ENCODE measurements at regions not wholly inside any gene's neighbourhood (a gene's known extent, or its start where the extent isn't known, plus 50 kb on each side); places are given as distances from the start of the nearest gene placed in this dataset.

GRCh38 chr5:62001640-62002039 is 304.4 kb upstream of the KIF2A start:
- Histone ChIP-seq H3K36me3 (no peaks in the 10 kb centered on the region), H3K27me3 (no peaks in the 10 kb centered on the region), H3K27ac (no peak overlapping the region), H3K9me3 (no peaks in the 10 kb centered on the region), H3K4me1 (no peaks in the 10 kb centered on the region), H3K4me3 (no peak overlapping the region)
- ATAC-seq (no peak), DNase-seq (no peak)
- in situ Hi-C loops (cut with MboI; ENCODE audit: low sequenced_read_pairs in 4 of 4), result no loop called here
- TF ChIP-seq CTCF (IDR thresholded peaks at IDR 0.05 in 4 of 5, conservative IDR thresholded peaks at IDR 0.05 in 1 of 5) (no peak), POLR2A (IDR thresholded peaks at IDR 0.05) (no peak)
- intact Hi-C loops (cut with DNase I; ENCODE audit: low total_unique reads), result no loop called here

GRCh38 chr5:62002436-62002835 is 303.6 kb upstream of the KIF2A start:
- DNase-seq (no peak), ATAC-seq (no peak)
- no peaks in the 10 kb centered on the region for H3K27me3 ChIP-seq
- H3K36me3 ChIP-seq, result no peaks in the 10 kb centered on the region
- TF ChIP-seq CTCF (IDR thresholded peaks at IDR 0.05 in 4 of 5, conservative IDR thresholded peaks at IDR 0.05 in 1 of 5), result no peak
- no peak for TF ChIP-seq POLR2A (IDR thresholded peaks at IDR 0.05)
- intact Hi-C loops (cut with DNase I; ENCODE audit: low total_unique reads), result no loop called here
- in situ Hi-C loops (cut with MboI; ENCODE audit: low sequenced_read_pairs in 4 of 4), result no loop called here
- no peaks in the 10 kb centered on the region for H3K4me1 ChIP-seq
- no peaks in the 10 kb centered on the region for H3K9me3 ChIP-seq
- H3K27ac ChIP-seq, result no peak overlapping the region
- H3K4me3 ChIP-seq, result no peak overlapping the region

GRCh38 chr5:62005551-62005950 is 300.5 kb upstream of the KIF2A start:
- Histone ChIP-seq H3K36me3 (no peaks in the 10 kb centered on the region), H3K27ac (no peak overlapping the region), H3K4me1 (no peaks in the 10 kb centered on the region), H3K4me3 (no peak overlapping the region), H3K27me3 (no peaks in the 10 kb centered on the region), H3K9me3 (no peaks in the 10 kb centered on the region)
- intact Hi-C loops (cut with DNase I; ENCODE audit: low total_unique reads) (no loop called here), in situ Hi-C loops (cut with MboI; ENCODE audit: low sequenced_read_pairs in 4 of 4) (no loop called here)
- ATAC-seq, result no peak
- TF ChIP-seq CTCF (IDR thresholded peaks at IDR 0.05 in 4 of 5, conservative IDR thresholded peaks at IDR 0.05 in 1 of 5), result no peak
- TF ChIP-seq POLR2A (IDR thresholded peaks at IDR 0.05), result no peak
- DNase-seq, result no peak

- TF ChIP-seq POLR2A (IDR thresholded peaks at IDR 0.05) (no peak), CTCF (IDR thresholded peaks at IDR 0.05 in 4 of 5, conservative IDR thresholded peaks at IDR 0.05 in 1 of 5) (no peak)
- Histone ChIP-seq H3K36me3 (no peaks in the 10 kb centered on the region), H3K27me3 (no peaks in the 10 kb centered on the region), H3K9me3 (no peaks in the 10 kb centered on the region), H3K4me1 (no peaks in the 10 kb centered on the region), H3K27ac (no peak overlapping the region), H3K4me3 (no peak overlapping the region)
- peak; percentile 5 to 47 for DNase-seq
- intact Hi-C loops (cut with DNase I; ENCODE audit: low total_unique reads), result no loop called here
- in situ Hi-C loops (cut with MboI; ENCODE audit: low sequenced_read_pairs in 4 of 4), result no loop called here
- ATAC-seq, result peak in 1 of 2 donors; percentile 41
Measured at GRCh38 chr5:62007457-62007856, 298.5 kb upstream of the KIF2A start.

GRCh38 chr5:62011089-62011664 is 294.8 kb upstream of the KIF2A start:
- Histone ChIP-seq H3K27me3 (no peaks in the 10 kb centered on the region), H3K4me1 (no peaks in the 10 kb centered on the region), H3K9me3 (no peaks in the 10 kb centered on the region), H3K27ac (no peak overlapping the region), H3K36me3 (no peaks in the 10 kb centered on the region), H3K4me3 (no peak overlapping the region)
- ATAC-seq, result no peak
- TF ChIP-seq CTCF (IDR thresholded peaks at IDR 0.05 in 4 of 5, conservative IDR thresholded peaks at IDR 0.05 in 1 of 5) (no peak), POLR2A (IDR thresholded peaks at IDR 0.05) (no peak)
- intact Hi-C loops (cut with DNase I; ENCODE audit: low total_unique reads), result no loop called here
- in situ Hi-C loops (cut with MboI; ENCODE audit: low sequenced_read_pairs in 4 of 4), result no loop called here
- no peak for DNase-seq

Data from gastrocnemius medialis (tissue), 4 donors.